ENCODE measurements at regions not wholly inside any gene's neighbourhood (a gene's known extent, or its start where the extent isn't known, plus 50 kb on each side); places are given as distances from the start of the nearest gene placed in this dataset.

- TF ChIP-seq CTCF (IDR thresholded peaks at IDR 0.05; ENCODE audit: insufficient read depth, low read depth, low read length, missing control alignments), result no peak
- H3K4me3 ChIP-seq (ENCODE audit: low read length), result no peak overlapping the region
- DNase-seq (ENCODE audit: low read depth), result no peak
Observed at GRCh38 chr22:44442186-44442815, 55.7 kb downstream of the RTL6 start.

- TF ChIP-seq CTCF (IDR thresholded peaks at IDR 0.05; ENCODE audit: insufficient read depth, low read depth, low read length, missing control alignments), result no peak
- H3K4me3 ChIP-seq (ENCODE audit: low read length), result no peak overlapping the region
- no peak for DNase-seq (ENCODE audit: low read depth)
Observed at GRCh38 chr22:44441401-44442185, 56.4 kb downstream of the RTL6 start.

- DNase-seq (ENCODE audit: low read depth), result no peak
- no peak for TF ChIP-seq CTCF (IDR thresholded peaks at IDR 0.05; ENCODE audit: insufficient read depth, low read depth, low read length, missing control alignments)
- no peak overlapping the region for H3K4me3 ChIP-seq (ENCODE audit: low read length)
Observed at GRCh38 chr22:44440224-44441160, 57.5 kb downstream of the RTL6 start.

GRCh38 chr22:44439356-44440223 is 58.4 kb downstream of the RTL6 start:
- no peak for TF ChIP-seq CTCF (IDR thresholded peaks at IDR 0.05; ENCODE audit: insufficient read depth, low read depth, low read length, missing control alignments)
- no peak for DNase-seq (ENCODE audit: low read depth)
- H3K4me3 ChIP-seq (ENCODE audit: low read length), result no peak overlapping the region

GRCh38 chr22:44438481-44439131 is 59.4 kb downstream of the RTL6 start:
- TF ChIP-seq CTCF (IDR thresholded peaks at IDR 0.05; ENCODE audit: insufficient read depth, low read depth, low read length, missing control alignments), result no peak
- no peak overlapping the region for H3K4me3 ChIP-seq (ENCODE audit: low read length)
- DNase-seq (ENCODE audit: low read depth), result no peak

GRCh38 chr22:44438056-44438455 is 60.0 kb downstream of the RTL6 start:
- H3K4me3 ChIP-seq (ENCODE audit: low read length), result no peak overlapping the region
- DNase-seq (ENCODE audit: low read depth), result no peak
- no peak for TF ChIP-seq CTCF (IDR thresholded peaks at IDR 0.05; ENCODE audit: insufficient read depth, low read depth, low read length, missing control alignments)
